ENCODE measurements at regions not wholly inside any gene's neighbourhood (a gene's known extent, or its start where the extent isn't known, plus 50 kb on each side); places are given as distances from the start of the nearest gene placed in this dataset.

GRCh38 chr13:30072818-30073186, 222.4 kb upstream of the UBL3 start:
- no peaks in the 10 kb centered on the region for H3K9me3 ChIP-seq (replicated peaks; ENCODE audit: control insufficient read depth, insufficient read depth, low read depth, low read length)
- ChIA-PET POLR2A (interaction anchor here (0.6 kb wide), 1 partner anchor 397 kb away, joined by 4 read pairs; no protein-coding TSS in a partner anchor), CTCF (ENCODE audit: low intra/inter-chr PET ratio) (no interaction called here)
- H3K9ac ChIP-seq (ENCODE audit: insufficient read depth in 1 of 2, low read depth in 2 of 2, low read length in 2 of 2), result no peak overlapping the region
- ATAC-seq, result no peak
- no peaks in the 10 kb centered on the region for H4K20me1 ChIP-seq (replicated peaks; ENCODE audit: control insufficient read depth, insufficient read depth, low read length)
- intact Hi-C loops (cut with micrococcal nuclease) (no loop called here), in situ Hi-C loops (cut with MboI) (no loop called here)
- no TSS peak for BruUV-seq (replicated peaks)
- H3K4me1 ChIP-seq (replicated peaks in 1 of 2; ENCODE audit: control insufficient read depth in 2 of 2, insufficient read depth in 2 of 2, low read length in 2 of 2), result no peaks in the 10 kb centered on the region
- H3K4me3 ChIP-seq, result no peak overlapping the region
- no peak overlapping the region for H3K27ac ChIP-seq (ENCODE audit: extremely low read depth, low read depth, low read length)
- H3K79me2 ChIP-seq (ENCODE audit: control insufficient read depth, insufficient read depth, low read length), result no peaks in the 10 kb centered on the region
- no peak for DNase-seq (ENCODE audit: extremely low read depth in 1 of 4, low spot score in 3 of 4)
- H3K9me1 ChIP-seq (ENCODE audit: control insufficient read depth, insufficient read depth, low read length), result no peaks in the 10 kb centered on the region
- no peak overlapping the region for H2AFZ ChIP-seq (ENCODE audit: low read depth, low read length)
- FAIRE-seq, result no peak
- H3K27me3 ChIP-seq (ENCODE audit: control insufficient read depth in 2 of 2, insufficient read depth in 2 of 2, low read length in 2 of 2), result peaks cover 0 to 3% of the 10 kb centered on the region in 2 experiments; a peak in 2 of 5 replicates
- no peak overlapping the region for H3K4me2 ChIP-seq (ENCODE audit: insufficient read depth, low read length)
- 0% methylated on average over 2 of the region's 2 CpGs for WGBS (ENCODE audit: insufficient coverage, low coverage, missing lambda C conversion rate)
- H3K36me3 ChIP-seq (ENCODE audit: control insufficient read depth, insufficient read depth, low read length), result no peaks in the 10 kb centered on the region
- TF ChIP-seq ZNF609 (CRISPR knock-in tag; IDR thresholded peaks at IDR 0.05; ENCODE audit: borderline replicate concordance) (no peak), THRAP3 (IDR thresholded peaks at IDR 0.05; ENCODE audit: borderline replicate concordance) (no peak), ZNF140 (CRISPR knock-in tag; IDR thresholded peaks at IDR 0.05) (no peak), ARID1B (IDR thresholded peaks at IDR 0.05) (no peak), ZNF407 (IDR thresholded peaks at IDR 0.05; ENCODE audit: low read depth) (no peak), TEAD2 (tag; IDR thresholded peaks at IDR 0.05) (no peak), ESRRA (IDR thresholded peaks at IDR 0.05; ENCODE audit: borderline replicate concordance, low read depth) (no peak)
